ENCODE measurements at regions not wholly inside any gene's neighbourhood (a gene's known extent, or its start where the extent isn't known, plus 50 kb on each side); places are given as distances from the start of the nearest gene placed in this dataset.

DNA sequence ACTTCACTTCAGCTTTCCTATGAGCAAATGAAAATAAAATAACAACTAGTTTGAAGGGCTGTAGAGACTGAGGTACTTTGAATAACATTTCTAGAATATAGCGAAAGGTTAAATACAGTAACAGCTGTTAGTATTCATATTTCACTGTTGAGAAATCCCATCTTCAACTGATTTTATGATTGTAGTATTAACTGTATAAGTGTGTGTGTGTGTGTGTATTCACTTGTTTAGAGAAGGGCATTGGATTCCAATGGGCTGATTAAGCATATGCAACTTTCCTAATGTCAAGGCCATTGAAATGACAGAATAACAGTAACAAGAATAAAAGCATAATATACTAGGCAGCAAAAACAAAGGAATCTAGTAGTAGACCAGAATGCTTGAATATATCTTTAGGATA lies 957.5 kb upstream of the EPHA7 start:
- dilution Hi-C loops (cut with MboI; ENCODE audit: extremely low pct_ligation_motif_present, low sequenced_read_pairs) = no loop called here
- FAIRE-seq (no peak), DNase-seq (ENCODE audit: low read depth, low spot score) (no peak)
- no peaks in the 10 kb centered on the region for H3K9me3 ChIP-seq (replicated peaks; ENCODE audit: control insufficient read depth, insufficient read depth, low read length)
- no peak overlapping the region for H3K27ac ChIP-seq (ENCODE audit: insufficient read depth, low read depth, low read length)
- ChIA-PET POLR2A (no interaction called here), CTCF (no interaction called here)
- H3K4me2 ChIP-seq (ENCODE audit: insufficient read depth, low read length) = no peak overlapping the region
- no peaks in the 10 kb centered on the region for H3K79me2 ChIP-seq (ENCODE audit: control insufficient read depth, insufficient read depth, low read length)
- H4K20me1 ChIP-seq (replicated peaks; ENCODE audit: control insufficient read depth, extremely low read depth, insufficient read depth, low read length) = no peaks in the 10 kb centered on the region
- no peaks in the 10 kb centered on the region for H3K9me1 ChIP-seq (replicated peaks; ENCODE audit: control insufficient read depth, extremely low read depth, insufficient read depth, low read length)
- H3K4me1 ChIP-seq (ENCODE audit: control insufficient read depth, extremely low read depth, insufficient read depth, low read length) = no peaks in the 10 kb centered on the region
- H3K4me3 ChIP-seq (replicated peaks in 1 of 3; ENCODE audit: insufficient read depth in 1 of 3, low read depth in 1 of 3, low read length in 3 of 3) = no peak overlapping the region
- no TSS peak for BruUV-seq (replicated peaks)
- TF ChIP-seq EZH2 (IDR thresholded peaks at IDR 0.05; ENCODE audit: borderline replicate concordance, low read depth, low read length, severe bottlenecking) = no peak
- TF ChIP-seq, protein P1, sequence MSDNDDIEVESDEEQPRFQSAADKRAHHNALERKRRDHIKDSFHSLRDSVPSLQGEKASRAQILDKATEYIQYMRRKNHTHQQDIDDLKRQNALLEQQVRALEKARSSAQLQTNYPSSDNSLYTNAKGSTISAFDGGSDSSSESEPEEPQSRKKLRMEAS (IDR thresholded peaks at IDR 0.05; ENCODE audit: insufficient read depth, insufficient read length) = no peak
- no peak for TF ChIP-seq GATA2 (IDR thresholded peaks at IDR 0.05; ENCODE audit: insufficient read depth, insufficient read length, low read depth, low read length)
- no peak for TF ChIP-seq MYC (IDR thresholded peaks at IDR 0.05; ENCODE audit: low read depth, low read length)
- no peak for TF ChIP-seq JUN (IDR thresholded peaks at IDR 0.05; ENCODE audit: borderline replicate concordance, insufficient read depth, insufficient read length, low read depth)
- TF ChIP-seq FOS (IDR thresholded peaks at IDR 0.05; ENCODE audit: borderline replicate concordance, insufficient read depth, low read length) = no peak
- TF ChIP-seq POLR2A (IDR thresholded peaks at IDR 0.05; ENCODE audit: low read depth, low read length) = no peak
- no peak for TF ChIP-seq POLR2AphosphoS5 (IDR thresholded peaks at IDR 0.05; ENCODE audit: insufficient read depth, low read depth, low read length)
- TF ChIP-seq, protein P2, sequence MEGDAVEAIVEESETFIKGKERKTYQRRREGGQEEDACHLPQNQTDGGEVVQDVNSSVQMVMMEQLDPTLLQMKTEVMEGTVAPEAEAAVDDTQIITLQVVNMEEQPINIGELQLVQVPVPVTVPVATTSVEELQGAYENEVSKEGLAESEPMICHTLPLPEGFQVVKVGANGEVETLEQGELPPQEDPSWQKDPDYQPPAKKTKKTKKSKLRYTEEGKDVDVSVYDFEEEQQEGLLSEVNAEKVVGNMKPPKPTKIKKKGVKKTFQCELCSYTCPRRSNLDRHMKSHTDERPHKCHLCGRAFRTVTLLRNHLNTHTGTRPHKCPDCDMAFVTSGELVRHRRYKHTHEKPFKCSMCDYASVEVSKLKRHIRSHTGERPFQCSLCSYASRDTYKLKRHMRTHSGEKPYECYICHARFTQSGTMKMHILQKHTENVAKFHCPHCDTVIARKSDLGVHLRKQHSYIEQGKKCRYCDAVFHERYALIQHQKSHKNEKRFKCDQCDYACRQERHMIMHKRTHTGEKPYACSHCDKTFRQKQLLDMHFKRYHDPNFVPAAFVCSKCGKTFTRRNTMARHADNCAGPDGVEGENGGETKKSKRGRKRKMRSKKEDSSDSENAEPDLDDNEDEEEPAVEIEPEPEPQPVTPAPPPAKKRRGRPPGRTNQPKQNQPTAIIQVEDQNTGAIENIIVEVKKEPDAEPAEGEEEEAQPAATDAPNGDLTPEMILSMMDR (IDR thresholded peaks at IDR 0.05; ENCODE audit: extremely low read depth in 1 of 2, insufficient read depth in 1 of 2, low read depth in 1 of 2, low read length in 2 of 2) = no peak
- H2AFZ ChIP-seq (ENCODE audit: low read depth, low read length) = no peak overlapping the region
- no peaks in the 10 kb centered on the region for H3K36me3 ChIP-seq (ENCODE audit: control insufficient read depth in 2 of 2, extremely low read depth in 1 of 2, insufficient read depth in 2 of 2, low read length in 2 of 2)
- intact Hi-C loops (cut with micrococcal nuclease) = no loop called here
- no peak overlapping the region for H3K9ac ChIP-seq (replicated peaks; ENCODE audit: extremely low read depth, insufficient read depth, low read length)
- no peaks in the 10 kb centered on the region for H3K27me3 ChIP-seq (ENCODE audit: control insufficient read depth in 2 of 2, insufficient read depth in 2 of 2, low read length in 2 of 2)
